Suprapubic skin (tissue), 4 donors: ENCODE measurements at regions not wholly inside any gene's neighbourhood (a gene's known extent, or its start where the extent isn't known, plus 50 kb on each side); places are given as distances from the start of the nearest gene placed in this dataset.

Experiments used
- POLR2A ChIP-seq, 2 donors: fragments of 450-650 bp; IDR thresholded peaks; one replicate each; pipeline ENCODE4 v1.6.1; 2017; ENCODE audit warnings: antibody characterized with exemption in 2 of 2, mild to moderate bottlenecking in 2 of 2, moderate library complexity in 2 of 2
- POLR2AphosphoS5 ChIP-seq, 3 donors: sonication (generic); formaldehyde crosslinking; IDR thresholded peaks; one replicate each; pipeline ENCODE4 v1.6.1; 2017; ENCODE audit warnings: antibody characterized with exemption in 3 of 3

DNA sequence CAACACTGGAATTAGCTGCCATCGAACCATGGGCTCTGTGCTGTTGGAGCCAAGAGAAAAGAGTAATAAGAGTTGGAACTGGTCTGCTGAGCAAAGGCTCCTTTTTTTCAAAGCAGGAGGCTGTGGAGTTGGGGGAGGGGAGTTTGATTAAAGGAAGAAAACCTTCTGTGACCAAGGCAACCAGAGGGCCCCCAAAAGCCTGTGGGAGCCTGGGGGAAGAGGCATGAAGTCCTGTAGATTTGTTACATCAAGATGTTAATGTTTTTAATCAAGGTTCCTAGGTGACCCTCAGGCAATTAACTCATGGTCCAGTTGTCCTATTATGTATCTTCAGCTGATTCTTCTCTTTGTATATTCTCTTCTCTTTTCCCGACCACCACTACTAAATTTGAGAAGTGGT, 403.9 kb downstream of the NDFIP2 start:
- TF ChIP-seq POLR2AphosphoS5 (IDR thresholded peaks at IDR 0.05) (no peak), POLR2A (IDR thresholded peaks at IDR 0.05) (no peak)
